HEK293T (cell line): ENCODE measurements at regions not wholly inside any gene's neighbourhood (a gene's known extent, or its start where the extent isn't known, plus 50 kb on each side); places are given as distances from the start of the nearest gene placed in this dataset.

Experiments used
- ARNT ChIP-seq: fragments of 450-650 bp; IDR thresholded peaks from 2 replicates; pipeline ENCODE4 v1.6.1; 2017; ENCODE audit warnings: mild to moderate bottlenecking
- ELF4 ChIP-seq: fragments of 450-650 bp; IDR thresholded peaks from 2 replicates; pipeline ENCODE4 v1.6.1; 2017; ENCODE audit warnings: antibody characterized with exemption
- FOXK2 ChIP-seq: fragments of 450-650 bp; IDR thresholded peaks from 2 replicates; pipeline ENCODE4 v1.6.1; 2016; ENCODE audit warnings: mild to moderate bottlenecking
- FOXM1 ChIP-seq: fragments of 450-650 bp; IDR thresholded peaks from 2 replicates; pipeline ENCODE4 v1.6.1; 2017; ENCODE audit warnings: mild to moderate bottlenecking, borderline replicate concordance
- NFRKB ChIP-seq: fragments of 450-650 bp; IDR thresholded peaks from 2 replicates; pipeline ENCODE4 v1.6.1; 2016; ENCODE audit warnings: mild to moderate bottlenecking, moderate library complexity
- SP1 ChIP-seq: fragments of 450-650 bp; IDR thresholded peaks from 2 replicates; pipeline ENCODE4 v1.6.1; 2017
- TARDBP ChIP-seq: fragments of 450-650 bp; IDR thresholded peaks from 2 replicates; pipeline ENCODE4 v1.6.1; 2016
- ZNF384 ChIP-seq: fragments of 450-650 bp; IDR thresholded peaks from 2 replicates; pipeline ENCODE4 v1.6.1; 2016

GRCh38 chr12:93142881-93143280 lies 213.8 kb upstream of the EEA1 start:
- TF ChIP-seq ELF4 = no peak
- TF ChIP-seq TARDBP = no peak
- TF ChIP-seq SP1 = no peak
- TF ChIP-seq FOXM1 = no peak
- no peak for TF ChIP-seq FOXK2
- no peak for TF ChIP-seq ARNT
- TF ChIP-seq ZNF384 = no peak
- TF ChIP-seq NFRKB = no peak
